Hematopoietic multipotent progenitor cell treated with erythropoietin and hydrocortisone succinate and interleukin-3 and kit ligand, for 6 days (in vitro differentiated cells): ENCODE measurements at regions not wholly inside any gene's neighbourhood (a gene's known extent, or its start where the extent isn't known, plus 50 kb on each side); places are given as distances from the start of the nearest gene placed in this dataset.

Experiments
- DNase-seq: peaks from one replicate; pipeline ENCODE4 v3.0.0-alpha.2; 2015

GRCh38 chr2:4408321-4408720 is 704.9 kb downstream of the DCDC2C start:
- DNase-seq = no peak

GRCh38 chr2:4412637-4413187 is 709.3 kb downstream of the DCDC2C start:
- no peak for DNase-seq

- no peak for DNase-seq
These were observed 711.8 kb downstream of the DCDC2C start for GRCh38 chr2:4415171-4415570.

- no peak for DNase-seq
These were observed 712.5 kb downstream of the DCDC2C start for GRCh38 chr2:4415810-4416413.

- no peak for DNase-seq
These were observed 713.1 kb downstream of the DCDC2C start for GRCh38 chr2:4416431-4416830.

GRCh38 chr2:4417771-4418170 is 714.4 kb downstream of the DCDC2C start:
- DNase-seq = no peak

- no peak for DNase-seq
These were observed 716.7 kb downstream of the DCDC2C start for GRCh38 chr2:4420032-4420431.

- no peak for DNase-seq
These were observed 720.8 kb downstream of the DCDC2C start for GRCh38 chr2:4424153-4424552.

GRCh38 chr2:4427083-4427482 is 723.7 kb downstream of the DCDC2C start:
- DNase-seq = no peak

GRCh38 chr2:4445821-4446220 is 742.4 kb downstream of the DCDC2C start:
- no peak for DNase-seq

GRCh38 chr2:4454907-4455306 is 751.5 kb downstream of the DCDC2C start:
- DNase-seq = no peak

- DNase-seq = no peak
These were observed 752.2 kb downstream of the DCDC2C start for GRCh38 chr2:4455486-4456155.

- DNase-seq = no peak
These were observed 761.4 kb downstream of the DCDC2C start for GRCh38 chr2:4464634-4465266.

GRCh38 chr2:4465671-4466070 is 762.3 kb downstream of the DCDC2C start:
- no peak for DNase-seq

GRCh38 chr2:4475618-4476017 is 772.2 kb downstream of the DCDC2C start:
- DNase-seq = no peak

- no peak for DNase-seq
These were observed 779.7 kb downstream of the DCDC2C start for GRCh38 chr2:4483050-4483449.

- no peak for DNase-seq
These were observed 783.6 kb downstream of the DCDC2C start for GRCh38 chr2:4486971-4487370.

GRCh38 chr2:4499316-4500030 is 796.1 kb downstream of the DCDC2C start:
- DNase-seq = no peak

GRCh38 chr2:4501525-4501924 is 798.1 kb downstream of the DCDC2C start:
- no peak for DNase-seq

- DNase-seq = no peak
These were observed 799.0 kb downstream of the DCDC2C start for GRCh38 chr2:4502230-4502843.

GRCh38 chr2:4507661-4508060 is 804.3 kb downstream of the DCDC2C start:
- no peak for DNase-seq

GRCh38 chr2:4515871-4516761 is 812.7 kb downstream of the DCDC2C start:
- no peak for DNase-seq
